GM19238 (cell line): ENCODE measurements at regions not wholly inside any gene's neighbourhood (a gene's known extent, or its start where the extent isn't known, plus 50 kb on each side); places are given as distances from the start of the nearest gene placed in this dataset.
"Not testable (repeated sequence)": the region's sequence is repeated elsewhere in the genome, so short reads cannot be mapped to it uniquely, and the experiment has no call there.

ENCODE experiments used
- DNase-seq: peaks from one replicate; pipeline ENCODE4 v3.0.0; 2011; ENCODE audit warnings: low spot score; ENCODE audit not compliant: insufficient read length

DNA sequence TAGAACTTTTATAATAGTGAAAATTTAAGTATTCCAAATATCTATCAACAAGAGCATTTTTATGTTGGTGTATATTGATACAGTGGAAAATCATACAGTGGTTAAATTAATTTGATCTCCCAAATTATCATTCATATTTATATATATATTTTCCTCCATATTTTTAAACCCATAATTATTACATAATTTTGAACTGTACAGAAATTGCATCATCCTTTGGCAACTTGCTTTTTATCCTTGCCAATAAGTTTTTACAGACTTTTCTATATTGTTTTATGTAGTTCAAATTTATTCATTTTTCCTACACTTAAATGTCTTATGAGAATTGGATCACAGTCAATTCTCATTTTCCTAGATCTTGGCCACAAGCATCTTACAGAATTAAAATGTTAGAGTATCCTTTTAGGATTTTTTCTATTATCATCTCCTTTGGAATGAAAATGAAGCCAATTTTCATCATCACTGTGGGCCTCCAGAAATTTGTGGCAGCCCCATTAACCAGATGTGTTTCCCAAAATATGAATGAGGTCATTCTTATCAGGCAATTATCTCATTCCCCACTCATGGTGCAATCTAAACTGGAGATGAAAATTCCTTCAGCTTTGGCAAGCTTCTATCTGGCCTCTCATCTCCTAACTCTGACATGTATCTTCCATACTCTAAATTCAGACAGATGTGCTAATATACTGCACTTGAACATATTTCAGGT, 94.2 kb upstream of the DLGAP1 start:
- no peak for DNase-seq

DNA sequence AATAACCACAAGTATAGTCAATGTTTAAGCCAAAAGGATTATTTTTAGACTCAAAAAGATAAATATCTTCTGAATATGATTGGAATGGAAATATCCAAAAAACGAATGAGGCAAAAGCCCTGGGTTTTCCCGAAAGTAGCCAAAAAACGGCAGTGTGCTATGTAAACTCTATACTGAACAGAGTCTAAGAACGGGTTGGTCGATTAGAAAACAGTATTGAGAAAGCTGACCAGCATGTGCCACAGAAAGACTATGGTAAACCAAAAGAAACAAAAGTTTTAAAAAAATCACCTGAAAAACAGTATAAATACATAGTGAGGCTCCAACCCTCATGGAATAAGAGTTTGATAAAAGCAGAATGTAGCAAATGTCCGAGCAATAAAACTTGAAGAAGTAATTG, 92.0 kb upstream of the DLGAP1 start:
- DNase-seq, result no peak

DNA sequence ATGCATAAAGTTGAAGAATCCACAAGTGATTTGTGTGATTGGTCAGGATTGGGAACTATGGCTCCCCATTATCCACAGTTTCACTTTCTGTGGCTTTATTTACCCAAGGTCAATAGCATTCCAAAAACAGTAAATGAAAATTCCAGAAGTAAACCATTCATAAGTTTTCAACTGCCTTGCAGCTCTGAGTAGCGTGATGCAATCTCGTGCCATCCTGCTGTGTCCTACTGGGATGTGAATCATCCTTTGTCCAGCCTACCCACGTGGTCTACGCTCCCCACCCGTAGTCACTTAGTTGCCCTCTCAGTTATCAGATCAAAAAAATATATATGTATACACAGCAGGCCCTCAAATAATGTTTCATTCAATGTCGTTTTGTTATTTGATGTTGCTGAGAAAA, 89.0 kb upstream of the DLGAP1 start:
- no peak for DNase-seq

DNA sequence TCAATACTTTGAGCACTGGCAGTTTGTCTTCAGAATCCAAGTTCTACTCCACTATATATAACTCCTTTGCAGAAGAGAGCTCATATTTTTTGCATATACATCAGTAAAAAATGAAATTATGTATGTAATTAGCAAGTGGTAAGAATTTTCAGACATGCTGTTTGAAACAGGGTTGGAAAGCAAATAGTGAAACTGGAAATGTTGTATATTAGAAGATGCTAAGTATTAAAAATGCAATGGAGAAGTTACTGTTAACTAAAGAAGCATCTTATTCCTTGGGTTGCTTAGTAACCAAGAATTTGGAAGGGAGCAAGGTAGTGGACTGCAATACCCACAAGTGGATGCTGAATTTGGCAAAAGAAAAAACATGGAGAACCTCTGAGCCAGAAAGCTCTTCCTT, 88.6 kb upstream of the DLGAP1 start:
- DNase-seq, result no peak

DNA sequence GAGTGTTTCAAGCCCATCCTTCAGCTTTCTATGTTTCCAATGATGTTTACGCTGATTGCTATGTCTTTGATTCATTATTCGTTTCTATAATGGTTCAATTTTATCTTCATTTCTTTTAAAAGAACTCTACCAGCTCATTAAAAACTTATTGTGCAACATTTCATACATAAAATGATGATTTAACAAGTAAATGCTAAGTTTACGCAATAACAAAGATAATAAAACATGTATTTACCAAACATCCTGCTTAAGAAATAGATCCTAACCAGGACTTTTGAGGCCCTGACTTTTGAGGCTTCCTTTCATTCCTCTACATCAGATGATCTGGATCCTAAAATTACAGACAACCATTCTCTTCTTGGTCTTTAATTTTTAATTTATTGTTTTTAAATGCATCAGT, 86.5 kb upstream of the DLGAP1 start:
- DNase-seq, result no peak

DNA sequence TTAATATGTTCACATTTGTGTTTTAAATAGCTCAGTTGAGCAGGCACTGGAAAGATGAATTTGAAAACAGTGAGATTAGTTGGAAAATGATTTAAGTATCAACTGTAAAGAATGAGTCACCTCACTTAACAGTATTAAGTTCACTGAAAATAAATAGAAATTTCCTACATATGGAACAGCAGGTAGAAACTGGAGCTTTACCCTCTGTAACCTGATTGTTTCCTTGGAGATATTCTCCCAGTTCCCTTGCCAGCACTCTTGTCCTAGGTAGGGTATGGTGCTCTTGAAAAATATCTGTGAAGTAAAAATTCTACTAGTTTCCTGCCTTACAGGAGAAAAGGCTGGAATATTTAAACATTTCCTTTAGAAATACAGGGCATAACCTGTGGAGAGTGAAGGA, 81.3 kb upstream of the DLGAP1 start:
- no peak for DNase-seq

DNA sequence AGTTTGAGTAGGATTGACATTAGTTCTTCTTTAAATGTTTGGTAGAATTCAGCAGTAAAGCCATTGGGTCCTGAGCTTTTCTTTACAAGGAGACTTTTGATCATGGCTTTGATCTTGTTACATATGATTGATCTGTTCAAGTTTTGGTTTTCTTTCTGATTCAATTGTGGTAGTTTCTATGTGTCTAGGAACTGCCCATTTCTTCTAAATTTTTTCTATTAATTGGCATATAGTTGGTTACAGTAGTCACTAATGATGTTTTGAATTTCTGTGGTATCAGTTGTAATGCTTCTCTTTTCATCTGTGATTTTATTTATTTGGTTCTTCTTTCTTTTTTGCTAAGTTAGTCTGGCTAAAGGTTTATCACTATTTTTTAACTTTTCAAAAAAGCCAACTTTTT, 73.3 kb upstream of the DLGAP1 start:
- DNase-seq, result no peak

DNA sequence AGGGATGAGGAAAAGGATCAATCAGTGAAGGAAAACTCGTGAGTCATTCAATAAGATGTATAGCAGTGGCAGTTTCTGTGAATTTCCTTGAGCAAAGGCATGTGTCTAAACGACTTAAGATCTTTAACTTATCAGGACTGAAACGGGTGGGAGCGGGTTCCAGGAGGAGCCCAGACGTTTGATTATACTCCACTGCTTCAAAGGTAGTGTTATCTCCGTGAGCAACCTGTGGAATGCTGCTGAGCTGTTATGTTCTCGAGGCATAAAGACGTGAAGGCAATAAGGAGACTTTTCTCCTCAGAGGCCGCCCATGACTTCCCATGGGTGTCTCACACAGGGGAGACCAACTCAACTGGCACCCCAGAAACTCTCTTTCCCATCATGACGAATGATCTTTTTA, 72.7 kb upstream of the DLGAP1 start:
- not testable (repeated sequence) for DNase-seq

DNA sequence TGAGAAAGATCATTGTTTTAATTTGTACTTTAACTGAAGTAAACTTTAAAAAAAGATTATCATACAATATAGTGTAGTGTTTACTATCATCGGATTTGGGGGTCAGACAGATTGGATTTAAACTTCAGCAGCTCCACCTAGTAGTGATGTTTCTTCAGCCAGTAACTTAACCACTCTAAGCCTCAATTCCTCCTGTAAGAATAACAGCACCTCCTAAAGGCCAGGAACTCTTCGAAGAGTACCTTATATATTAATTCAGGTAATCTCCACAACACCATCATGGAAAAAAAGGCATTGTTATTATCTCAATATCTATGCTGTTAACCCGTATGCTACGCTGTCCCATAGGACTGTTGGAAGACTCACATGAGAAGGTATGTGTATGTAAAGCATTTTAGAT, 69.0 kb upstream of the DLGAP1 start:
- DNase-seq, result no peak

DNA sequence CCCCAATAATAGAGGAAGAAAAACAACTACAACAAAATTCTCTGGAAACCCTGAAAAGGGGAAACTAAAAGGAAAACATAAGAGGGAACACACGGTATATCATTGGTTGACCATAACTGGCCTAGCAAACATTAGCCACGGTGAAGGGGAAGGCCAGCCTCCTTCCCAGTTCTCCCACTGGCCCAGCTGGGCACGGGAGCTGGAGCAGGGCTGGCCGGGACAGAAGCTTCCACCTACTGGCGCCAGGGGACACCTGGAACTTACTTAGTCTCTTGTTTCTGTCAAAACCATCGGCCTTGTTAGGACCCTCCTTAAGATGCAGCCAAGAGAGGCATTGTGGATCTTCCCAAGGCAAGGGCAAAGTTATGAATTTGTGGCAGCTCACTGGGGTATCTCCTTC, 56.1 kb upstream of the DLGAP1 start:
- no peak for DNase-seq

DNA sequence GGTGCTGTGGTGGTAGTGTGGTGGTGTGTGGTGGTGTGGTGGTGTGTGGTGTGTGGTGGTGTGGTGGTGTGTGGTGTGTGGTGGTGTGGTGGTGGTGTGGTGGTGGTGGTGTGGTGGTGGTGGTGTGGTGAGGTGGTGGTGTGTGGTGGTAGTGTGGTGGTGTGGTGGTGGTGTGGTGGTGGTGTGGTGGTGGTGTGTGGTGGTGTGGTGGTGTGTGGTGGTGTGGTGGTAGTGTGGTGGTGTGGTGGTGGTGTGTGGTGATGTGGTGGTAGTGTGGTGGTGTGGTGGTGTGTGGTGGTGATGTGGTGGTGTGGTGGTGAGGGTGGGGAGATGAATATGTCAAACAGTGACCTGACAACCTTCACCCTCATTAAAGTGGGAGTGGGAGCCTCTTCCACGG, 55.6 kb upstream of the DLGAP1 start:
- no peak for DNase-seq

DNA sequence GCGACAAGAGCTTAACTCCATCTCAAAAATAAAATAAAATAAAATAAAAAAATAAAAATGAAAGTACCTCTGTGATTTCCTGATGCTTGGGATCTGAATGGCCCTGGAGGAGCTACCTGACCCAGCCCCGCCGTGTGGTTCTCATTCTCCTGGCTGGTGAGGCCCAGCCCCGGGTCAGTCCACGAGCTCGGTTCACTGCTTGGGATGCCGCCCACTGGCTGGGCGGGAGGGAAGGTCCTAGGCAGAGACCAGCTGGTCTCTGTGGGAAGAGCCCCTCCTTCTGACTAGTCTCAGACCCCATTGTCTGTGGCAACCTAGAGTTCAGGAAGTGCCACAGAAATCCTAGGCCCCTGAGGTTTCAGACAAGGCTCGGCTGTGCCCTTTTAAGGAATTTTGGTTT, 55.1 kb upstream of the DLGAP1 start:
- DNase-seq, result no peak
